BJ (cell line): ENCODE measurements at regions not wholly inside any gene's neighbourhood (a gene's known extent, or its start where the extent isn't known, plus 50 kb on each side); places are given as distances from the start of the nearest gene placed in this dataset.

Experiments
- CTCF ChIA-PET: fragments of 350-600 bp; formaldehyde crosslinking; extraction: SDS; loops from one replicate; lab custom pipeline; 2021; ENCODE audit warnings: antibody characterized with exemption, inconsistent platforms; lab: Yijun Ruan, JAX
- POLR2A ChIA-PET: fragments of 300-600 bp; sonication (Branson Sonifier 250); formaldehyde crosslinking; extraction: SDS; loops from one replicate; lab custom pipeline; 2021; ENCODE audit warnings: antibody characterized with exemption; lab: Charles Lee
- DNase-seq: peaks from one replicate; pipeline ENCODE4 v3.0.0-alpha.2; 2011; ENCODE audit warnings: low read depth
- H3K27me3 ChIP-seq: 2 replicates; pipeline ENCODE4 v1.6.0; 2011; ENCODE audit warnings: low read length; ENCODE audit not compliant: control insufficient read depth, insufficient read depth
- H3K36me3 ChIP-seq: 2 replicates; pipeline ENCODE4 v1.5.1; 2011; ENCODE audit warnings: low read length; ENCODE audit not compliant: control insufficient read depth, insufficient read depth
- H3K4me3 ChIP-seq: 2 replicates; pipeline ENCODE4 v1.5.1; 2011; ENCODE audit warnings: low read depth, mild to moderate bottlenecking, control low read depth, low read length
- TF ChIP-seq, protein P1 (sequence below): IDR thresholded peaks from 2 replicates; pipeline ENCODE4 v1.5.1; 2011; ENCODE audit warnings: low read depth, mild to moderate bottlenecking, control low read depth, inconsistent platforms, low read length, moderate library complexity; ENCODE audit not compliant: insufficient read depth

DNA sequence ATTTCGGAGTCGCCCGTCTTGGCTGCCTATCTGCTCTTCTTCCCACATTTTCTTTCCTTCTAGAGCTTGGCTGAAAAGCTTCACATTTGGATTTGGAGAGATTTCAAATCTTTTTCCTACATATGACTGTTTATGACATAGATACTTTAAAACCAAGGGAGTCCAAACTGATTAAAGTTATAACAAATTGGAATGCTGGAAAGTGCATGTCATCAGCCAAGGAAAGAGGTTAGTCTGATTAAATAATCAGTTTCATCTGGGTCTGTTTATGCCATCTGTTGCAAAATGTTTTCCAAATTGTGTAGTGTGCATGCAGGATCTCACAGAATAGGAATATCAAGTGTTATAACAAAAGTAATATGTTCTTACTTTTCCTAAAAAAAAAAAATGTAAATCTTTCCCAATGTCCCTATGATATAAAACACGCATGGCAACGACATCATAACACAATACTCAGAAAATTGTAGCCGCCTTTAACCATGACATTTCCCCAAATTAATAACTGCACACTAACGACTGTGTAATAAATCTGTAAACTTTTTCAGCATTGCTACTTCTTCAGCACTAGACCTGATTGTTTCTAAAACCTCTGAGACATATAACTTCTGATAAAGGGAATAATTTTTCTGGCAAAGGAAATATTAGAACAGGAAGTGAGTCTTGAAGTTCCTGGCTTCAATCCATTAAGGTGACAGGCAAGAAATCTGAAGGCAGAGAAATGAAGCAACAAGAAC lies 230.2 kb upstream of the FOXQ1 start:
- peaks cover 3% of the 10 kb centered on the region; the same call in 1 of the 2 replicates for H3K27me3 ChIP-seq
- CTCF ChIA-PET: no interaction called here
- TF ChIP-seq, protein P1, sequence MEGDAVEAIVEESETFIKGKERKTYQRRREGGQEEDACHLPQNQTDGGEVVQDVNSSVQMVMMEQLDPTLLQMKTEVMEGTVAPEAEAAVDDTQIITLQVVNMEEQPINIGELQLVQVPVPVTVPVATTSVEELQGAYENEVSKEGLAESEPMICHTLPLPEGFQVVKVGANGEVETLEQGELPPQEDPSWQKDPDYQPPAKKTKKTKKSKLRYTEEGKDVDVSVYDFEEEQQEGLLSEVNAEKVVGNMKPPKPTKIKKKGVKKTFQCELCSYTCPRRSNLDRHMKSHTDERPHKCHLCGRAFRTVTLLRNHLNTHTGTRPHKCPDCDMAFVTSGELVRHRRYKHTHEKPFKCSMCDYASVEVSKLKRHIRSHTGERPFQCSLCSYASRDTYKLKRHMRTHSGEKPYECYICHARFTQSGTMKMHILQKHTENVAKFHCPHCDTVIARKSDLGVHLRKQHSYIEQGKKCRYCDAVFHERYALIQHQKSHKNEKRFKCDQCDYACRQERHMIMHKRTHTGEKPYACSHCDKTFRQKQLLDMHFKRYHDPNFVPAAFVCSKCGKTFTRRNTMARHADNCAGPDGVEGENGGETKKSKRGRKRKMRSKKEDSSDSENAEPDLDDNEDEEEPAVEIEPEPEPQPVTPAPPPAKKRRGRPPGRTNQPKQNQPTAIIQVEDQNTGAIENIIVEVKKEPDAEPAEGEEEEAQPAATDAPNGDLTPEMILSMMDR: no peak

GRCh38 chr6:1080453-1081337 lies 231.2 kb upstream of the FOXQ1 start:
- TF ChIP-seq, protein P1: no peak
- Histone ChIP-seq H3K36me3 (no peaks in the 10 kb centered on the region), H3K27me3 (peaks cover 3% of the 10 kb centered on the region; the same call in 1 of the 2 replicates), H3K4me3 (no peak overlapping the region)
- CTCF ChIA-PET: interaction anchor here (0.6 kb wide), 1 partner anchor 578 kb away, joined by 3 read pairs; no protein-coding TSS in a partner anchor
- POLR2A ChIA-PET: no interaction called here
- DNase-seq: no peak

More for the DNA sequence above, 230.2 kb upstream of the FOXQ1 start:
- DNase-seq: peak; percentile 70
- Histone ChIP-seq H3K4me3 (no peak overlapping the region), H3K36me3 (no peaks in the 10 kb centered on the region)
- POLR2A ChIA-PET: interaction anchor here (0.6 kb wide), 1 partner anchor 10 kb away, joined by 13 read pairs; no protein-coding TSS in a partner anchor

DNA sequence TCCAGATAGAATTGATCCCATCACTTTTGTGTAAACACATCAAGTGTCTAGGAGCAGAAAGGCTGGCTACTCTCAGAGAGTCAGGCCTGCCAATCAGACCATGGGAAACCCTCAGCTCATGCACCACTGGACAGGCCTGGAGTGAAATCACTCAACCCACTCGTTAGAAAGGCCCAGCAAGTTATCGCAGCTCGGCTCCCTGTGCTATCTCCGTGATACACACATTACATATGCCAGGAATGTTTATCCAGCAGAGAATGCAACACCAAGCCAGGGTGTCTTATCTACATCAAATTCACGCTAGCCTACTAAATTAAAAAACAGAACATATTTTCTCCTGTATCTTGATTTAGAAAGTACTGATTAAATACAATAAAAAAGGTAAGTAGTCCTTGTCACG lies 232.4 kb upstream of the FOXQ1 start:
- TF ChIP-seq, protein P1: no peak
- Histone ChIP-seq H3K36me3 (no peaks in the 10 kb centered on the region), H3K27me3 (peaks cover 4% of the 10 kb centered on the region; the same call in 1 of the 2 replicates), H3K4me3 (no peak overlapping the region)
- ChIA-PET POLR2A (no interaction called here), CTCF (interaction anchor here (0.6 kb wide), 1 partner anchor 13 kb away, joined by 4 read pairs; no protein-coding TSS in a partner anchor)
- DNase-seq: no peak

- ChIA-PET POLR2A (no interaction called here), CTCF (interaction anchor here (1.1 kb wide), 1 partner anchor 22 kb away, joined by 4 read pairs; no protein-coding TSS in a partner anchor)
- peaks cover 6% of the 10 kb centered on the region; the same call in 1 of the 2 replicates for H3K27me3 ChIP-seq
- no peaks in the 10 kb centered on the region for H3K36me3 ChIP-seq
- TF ChIP-seq, protein P1: no peak
- H3K4me3 ChIP-seq: no peak overlapping the region
- no peak for DNase-seq
These were observed 234.2 kb upstream of the FOXQ1 start for GRCh38 chr6:1077478-1078416.
